ENCODE measurements at regions not wholly inside any gene's neighbourhood (a gene's known extent, or its start where the extent isn't known, plus 50 kb on each side); places are given as distances from the start of the nearest gene placed in this dataset.

DNA sequence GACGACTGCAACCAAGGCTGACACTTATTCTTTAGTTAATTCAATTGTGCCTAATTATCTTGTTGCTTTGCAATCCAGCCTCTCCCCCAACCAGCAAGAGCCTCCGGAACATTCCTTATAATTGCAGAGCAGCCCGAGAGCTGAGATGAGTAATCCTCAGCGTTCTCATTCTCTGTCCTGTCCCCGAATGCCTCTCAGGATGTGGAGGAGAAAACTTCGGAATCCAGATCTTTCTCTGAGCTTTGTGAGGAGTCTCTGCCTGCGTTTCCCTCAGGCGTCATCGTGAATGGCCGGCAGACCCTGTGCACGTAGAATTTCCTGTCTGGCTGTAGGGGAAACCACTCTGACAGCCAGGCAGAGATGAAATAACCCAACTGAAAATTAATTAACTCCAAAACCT is 160.5 kb upstream of the DIO3 start:
- Mint-ChIP-seq H3K27ac (no peak overlapping the region), H3K36me3 (no peaks in the 10 kb centered on the region), H3K4me1 (peaks cover 5 to 6% of the 10 kb centered on the region in 2 donors), H3K27me3 (ENCODE audit: low read depth in 2 of 2) (peaks cover 27 to 59% of the 10 kb centered on the region in 2 donors), H3K4me3 (no peak overlapping the region), H3K9me3 (no peaks in the 10 kb centered on the region)
- peaks cover 14% of the 10 kb centered on the region for H3K27me3 ChIP-seq (ENCODE audit: control insufficient read depth, insufficient read depth, low read length)
- H3K4me1 ChIP-seq (ENCODE audit: control insufficient read depth, insufficient read depth, low read length): no peaks in the 10 kb centered on the region
- no peak for ATAC-seq
- no peak for DNase-seq
- WGBS (ENCODE audit: insufficient coverage): 3% methylated on average over 11 of the region's 11 CpGs
- no peaks in the 10 kb centered on the region for H3K36me3 ChIP-seq (ENCODE audit: control insufficient read depth, insufficient read depth, low read length)
- no peak overlapping the region for H3K4me3 ChIP-seq (ENCODE audit: low read length)
- no peak overlapping the region for H3K27ac ChIP-seq (ENCODE audit: low read length)
- intact Hi-C loops (cut with micrococcal nuclease): no loop called here
- H3K9me3 ChIP-seq (ENCODE audit: control insufficient read depth, insufficient read depth, low read length): no peaks in the 10 kb centered on the region
- TF ChIP-seq, protein P1, sequence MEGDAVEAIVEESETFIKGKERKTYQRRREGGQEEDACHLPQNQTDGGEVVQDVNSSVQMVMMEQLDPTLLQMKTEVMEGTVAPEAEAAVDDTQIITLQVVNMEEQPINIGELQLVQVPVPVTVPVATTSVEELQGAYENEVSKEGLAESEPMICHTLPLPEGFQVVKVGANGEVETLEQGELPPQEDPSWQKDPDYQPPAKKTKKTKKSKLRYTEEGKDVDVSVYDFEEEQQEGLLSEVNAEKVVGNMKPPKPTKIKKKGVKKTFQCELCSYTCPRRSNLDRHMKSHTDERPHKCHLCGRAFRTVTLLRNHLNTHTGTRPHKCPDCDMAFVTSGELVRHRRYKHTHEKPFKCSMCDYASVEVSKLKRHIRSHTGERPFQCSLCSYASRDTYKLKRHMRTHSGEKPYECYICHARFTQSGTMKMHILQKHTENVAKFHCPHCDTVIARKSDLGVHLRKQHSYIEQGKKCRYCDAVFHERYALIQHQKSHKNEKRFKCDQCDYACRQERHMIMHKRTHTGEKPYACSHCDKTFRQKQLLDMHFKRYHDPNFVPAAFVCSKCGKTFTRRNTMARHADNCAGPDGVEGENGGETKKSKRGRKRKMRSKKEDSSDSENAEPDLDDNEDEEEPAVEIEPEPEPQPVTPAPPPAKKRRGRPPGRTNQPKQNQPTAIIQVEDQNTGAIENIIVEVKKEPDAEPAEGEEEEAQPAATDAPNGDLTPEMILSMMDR (IDR thresholded peaks at IDR 0.05): no peak

- Histone ChIP-seq H3K4me3 (ENCODE audit: low read length) (no peak overlapping the region), H3K36me3 (ENCODE audit: control insufficient read depth, insufficient read depth, low read length) (no peaks in the 10 kb centered on the region), H3K9me3 (ENCODE audit: control insufficient read depth, insufficient read depth, low read length) (no peaks in the 10 kb centered on the region), H3K27me3 (ENCODE audit: control insufficient read depth, insufficient read depth, low read length) (peaks cover 14% of the 10 kb centered on the region), H3K4me1 (ENCODE audit: control insufficient read depth, insufficient read depth, low read length) (no peaks in the 10 kb centered on the region), H3K27ac (ENCODE audit: low read length) (no peak overlapping the region)
- Mint-ChIP-seq H3K36me3 (no peaks in the 10 kb centered on the region), H3K27ac (no peak overlapping the region), H3K9me3 (no peaks in the 10 kb centered on the region), H3K4me1 (peaks cover 5 to 6% of the 10 kb centered on the region in 2 donors), H3K4me3 (no peak overlapping the region), H3K27me3 (ENCODE audit: low read depth in 2 of 2) (peaks cover 37 to 69% of the 10 kb centered on the region in 2 donors)
- TF ChIP-seq, protein P1 (IDR thresholded peaks at IDR 0.05): no peak
- intact Hi-C loops (cut with micrococcal nuclease): no loop called here
- 90% methylated on average over 23 of the region's 23 CpGs for WGBS (ENCODE audit: insufficient coverage)
- DNase-seq: no peak
- ATAC-seq: no peak
Measured at GRCh38 chr14:101402936-101403660, 158.2 kb upstream of the DIO3 start.

DNA sequence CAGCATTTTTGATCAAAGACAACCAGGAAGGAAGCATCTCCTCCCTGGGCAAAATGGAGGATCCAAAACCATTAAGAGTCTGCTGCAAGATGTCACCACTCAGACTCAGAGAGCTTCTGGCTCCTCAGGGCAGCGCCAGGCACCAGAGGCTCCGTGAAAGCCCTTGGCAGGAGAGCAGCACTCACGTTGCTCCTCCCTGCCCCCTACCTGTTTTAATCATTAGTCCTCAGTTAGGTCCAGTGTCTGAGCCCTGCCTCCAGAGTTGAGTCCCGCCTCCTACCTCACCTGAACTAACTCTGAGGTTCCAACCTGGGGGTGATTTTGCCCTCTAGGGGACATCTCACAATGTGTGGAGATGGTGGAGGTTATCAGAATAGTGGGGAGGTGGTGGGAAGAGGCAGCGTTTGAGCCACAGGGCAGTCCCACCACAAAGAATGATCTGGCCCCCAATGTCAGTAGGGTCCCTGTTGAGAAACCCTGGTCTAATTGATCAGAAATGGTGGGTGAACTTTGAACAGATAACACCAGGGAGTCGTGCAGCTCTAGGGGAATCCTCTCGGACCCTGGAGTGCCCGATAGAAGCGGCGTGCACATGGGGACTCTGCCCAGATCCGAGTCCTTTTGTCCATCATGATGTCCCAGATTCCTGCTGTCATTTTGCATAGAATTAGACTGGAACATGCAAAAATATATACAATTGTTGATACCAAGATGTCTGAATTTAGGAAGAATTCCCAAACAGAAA is 156.7 kb upstream of the DIO3 start:
- peaks cover 36 to 69% of the 10 kb centered on the region in 2 donors for H3K27me3 Mint-ChIP-seq (ENCODE audit: low read depth in 2 of 2)
- H3K4me3 ChIP-seq (ENCODE audit: low read length): no peak overlapping the region
- ATAC-seq (no peak), DNase-seq (no peak)
- no peaks in the 10 kb centered on the region for H3K4me1 ChIP-seq (ENCODE audit: control insufficient read depth, insufficient read depth, low read length)
- intact Hi-C loops (cut with micrococcal nuclease): no loop called here
- WGBS (ENCODE audit: insufficient coverage): 81% methylated on average over 10 of the region's 11 CpGs
- peaks cover 5 to 6% of the 10 kb centered on the region in 2 donors for H3K4me1 Mint-ChIP-seq
- H3K36me3 Mint-ChIP-seq: no peaks in the 10 kb centered on the region
- H3K36me3 ChIP-seq (ENCODE audit: control insufficient read depth, insufficient read depth, low read length): no peaks in the 10 kb centered on the region
- no peak overlapping the region for H3K27ac ChIP-seq (ENCODE audit: low read length)
- H3K9me3 Mint-ChIP-seq: no peaks in the 10 kb centered on the region
- no peak overlapping the region for H3K4me3 Mint-ChIP-seq
- no peaks in the 10 kb centered on the region for H3K9me3 ChIP-seq (ENCODE audit: control insufficient read depth, insufficient read depth, low read length)
- H3K27me3 ChIP-seq (ENCODE audit: control insufficient read depth, insufficient read depth, low read length): peaks cover 14% of the 10 kb centered on the region
- no peak overlapping the region for H3K27ac Mint-ChIP-seq
- TF ChIP-seq, protein P1 (IDR thresholded peaks at IDR 0.05): no peak
